NCI-H128 (cell line): ENCODE measurements at regions not wholly inside any gene's neighbourhood (a gene's known extent, or its start where the extent isn't known, plus 50 kb on each side); places are given as distances from the start of the nearest gene placed in this dataset.
"Not testable (repeated sequence)": the region's sequence is repeated elsewhere in the genome, so short reads cannot be mapped to it uniquely, and the experiment has no call there.

ENCODE experiments used
- DNase-seq: peaks from one replicate; lab custom pipeline; 2025; ENCODE audit not compliant: unreplicated experiment; lab: John Stamatoyannopoulos, UW

DNA sequence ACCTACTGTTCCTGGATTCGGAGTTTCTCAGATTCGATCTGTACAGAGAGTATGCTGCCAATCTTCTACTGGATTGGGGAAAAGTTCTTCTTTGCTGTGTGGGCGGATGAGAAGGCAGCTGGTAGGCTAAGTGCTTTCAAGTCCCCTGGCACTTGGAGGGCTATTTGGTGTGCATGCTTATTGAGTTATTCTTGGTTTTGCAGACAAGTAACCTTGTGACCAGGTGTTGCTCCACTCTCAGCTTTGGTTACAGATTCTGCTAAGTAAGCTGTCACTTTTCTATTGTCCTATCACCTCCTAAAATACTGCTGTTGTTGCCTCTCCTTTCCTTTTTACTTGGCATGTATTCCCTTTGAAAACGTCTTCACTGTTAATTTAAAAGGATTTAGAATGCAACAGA lies 1375.1 kb upstream of the LRRTM3 start:
- DNase-seq, result no peak

DNA sequence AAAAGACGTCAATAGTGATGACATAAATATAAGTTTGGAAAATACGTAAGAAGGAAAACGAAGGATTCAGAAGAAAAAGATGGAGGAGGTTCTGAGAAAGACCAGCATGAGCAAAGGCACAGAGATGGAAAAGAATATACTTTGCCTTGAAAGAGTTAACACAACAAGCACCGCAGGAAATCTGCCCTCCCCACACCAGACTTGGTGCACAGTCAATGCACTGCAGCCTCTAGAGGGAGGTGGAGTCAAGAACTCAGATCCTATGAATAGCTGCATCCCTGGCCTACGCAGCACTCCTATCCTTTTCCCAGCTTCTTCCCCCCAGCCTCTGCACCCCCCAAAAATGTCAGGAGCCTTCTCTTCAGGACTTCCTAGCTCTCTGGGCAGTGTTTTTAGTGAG lies 1370.6 kb upstream of the LRRTM3 start:
- DNase-seq, result no peak

DNA sequence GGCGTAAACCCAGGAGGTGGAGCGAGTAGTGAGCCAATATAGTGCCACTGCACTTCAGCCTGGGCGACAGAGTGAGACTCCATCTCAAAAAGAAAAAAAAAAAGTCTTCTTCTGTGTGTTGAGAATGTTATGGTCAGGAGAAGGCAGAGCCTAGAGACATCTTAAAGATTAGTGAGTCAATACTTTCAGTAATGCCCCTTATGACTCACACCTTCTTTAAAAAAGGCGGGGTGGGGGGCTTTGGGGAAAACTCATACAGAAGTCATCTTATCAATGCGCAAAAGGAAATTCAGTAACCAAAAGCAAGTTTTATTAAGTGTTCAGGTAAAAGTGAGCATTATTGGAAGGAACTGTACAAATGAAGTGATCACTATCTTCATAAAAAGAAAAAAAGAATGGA lies 1369.8 kb upstream of the LRRTM3 start:
- DNase-seq, result no peak

DNA sequence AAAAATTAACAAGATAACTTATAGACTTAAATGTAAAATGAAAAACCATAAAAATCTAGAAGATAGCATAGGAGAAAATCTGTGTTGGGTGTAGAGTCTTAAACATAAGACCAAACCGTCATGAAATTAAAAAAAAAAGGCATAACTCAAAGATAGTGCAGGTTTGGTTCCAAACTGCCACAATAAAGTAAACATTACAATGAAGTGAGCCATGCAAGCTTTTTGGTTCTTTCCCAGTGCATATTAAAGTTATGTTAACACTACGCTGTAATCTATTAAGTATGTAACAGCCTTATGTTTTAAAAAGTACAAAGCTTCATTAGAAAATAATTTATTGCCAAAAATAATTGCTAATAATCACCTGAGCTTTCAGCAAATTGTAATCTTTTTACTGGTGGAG lies 1366.5 kb upstream of the LRRTM3 start:
- DNase-seq, result no peak

DNA sequence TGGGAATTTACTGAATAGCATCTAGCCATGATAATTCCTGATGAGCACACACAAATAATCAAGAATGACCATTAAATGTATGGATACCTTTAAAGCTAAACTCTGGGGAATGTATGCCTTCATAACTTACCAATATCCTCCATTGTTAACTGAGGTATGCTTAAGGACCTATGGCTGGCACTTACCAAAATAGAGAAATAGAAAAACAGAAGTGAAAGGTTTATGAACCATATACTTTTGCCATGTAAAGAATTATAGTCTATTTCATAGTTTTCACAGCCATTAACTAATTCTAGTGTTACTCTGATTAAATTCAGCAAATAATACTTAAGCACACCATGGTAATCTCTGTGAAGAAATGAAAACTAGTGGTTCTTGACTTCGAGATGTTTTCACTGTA lies 1360.6 kb upstream of the LRRTM3 start:
- no peak for DNase-seq

DNA sequence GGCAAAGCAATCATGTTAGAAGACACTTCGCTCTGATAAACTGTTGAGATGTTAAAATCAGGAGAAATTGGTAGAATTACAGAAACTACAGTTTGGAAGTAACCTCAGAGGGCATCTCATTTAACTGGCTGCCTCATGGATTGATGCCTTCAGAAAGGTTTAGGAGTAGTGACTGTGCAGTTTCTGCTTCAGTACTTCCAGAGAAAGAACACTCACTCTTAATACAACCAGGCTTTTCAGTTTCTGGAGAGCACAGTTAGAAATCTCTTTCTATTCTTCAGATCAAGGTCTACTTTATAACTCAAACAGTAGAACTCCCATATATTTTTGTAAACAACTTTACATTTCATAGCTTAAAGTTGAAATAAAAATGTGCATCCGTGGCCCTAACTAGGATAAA lies 1358.9 kb upstream of the LRRTM3 start:
- DNase-seq, result no peak

DNA sequence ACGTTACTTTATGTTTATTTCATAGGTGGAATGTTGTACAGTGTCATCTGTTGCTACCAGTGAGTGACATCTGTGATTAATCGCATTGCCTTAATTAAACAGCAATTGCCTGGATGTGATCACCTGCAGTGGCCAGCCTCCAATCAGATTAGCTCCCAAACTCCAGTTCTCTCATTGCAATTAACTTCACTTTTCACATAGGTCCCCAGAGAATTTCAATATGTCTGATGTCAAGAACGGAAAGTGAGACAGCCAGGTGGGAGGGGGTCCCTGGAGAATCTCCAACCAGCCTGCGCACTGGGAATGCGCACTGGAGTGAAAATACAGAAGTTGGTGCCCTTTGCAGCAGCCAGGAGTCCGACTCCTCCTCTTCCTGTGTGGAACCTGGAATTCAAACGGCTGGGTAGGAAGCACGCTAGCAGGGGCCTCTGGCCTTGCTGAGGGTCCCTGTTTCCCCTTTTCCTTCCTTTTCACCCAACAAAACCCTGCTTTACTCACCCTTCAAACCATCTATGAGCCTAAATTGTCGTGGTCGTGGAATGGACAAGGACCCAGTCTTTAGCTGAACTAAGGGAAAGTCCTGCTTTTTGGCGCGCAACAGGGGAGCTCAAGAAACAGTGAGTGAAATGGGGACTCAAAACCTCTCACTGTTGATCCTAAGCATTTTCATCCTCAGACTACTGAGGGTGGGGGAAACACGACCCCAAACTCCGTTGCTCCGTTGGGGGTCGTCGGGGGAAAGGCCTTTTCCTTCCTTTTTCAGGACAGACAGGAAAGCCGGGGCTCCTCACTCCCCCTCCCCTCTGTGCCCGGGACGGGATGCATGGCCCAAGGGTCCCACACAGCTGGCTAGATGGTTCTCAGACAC lies 1355.5 kb upstream of the LRRTM3 start:
- DNase-seq, result no peak

DNA sequence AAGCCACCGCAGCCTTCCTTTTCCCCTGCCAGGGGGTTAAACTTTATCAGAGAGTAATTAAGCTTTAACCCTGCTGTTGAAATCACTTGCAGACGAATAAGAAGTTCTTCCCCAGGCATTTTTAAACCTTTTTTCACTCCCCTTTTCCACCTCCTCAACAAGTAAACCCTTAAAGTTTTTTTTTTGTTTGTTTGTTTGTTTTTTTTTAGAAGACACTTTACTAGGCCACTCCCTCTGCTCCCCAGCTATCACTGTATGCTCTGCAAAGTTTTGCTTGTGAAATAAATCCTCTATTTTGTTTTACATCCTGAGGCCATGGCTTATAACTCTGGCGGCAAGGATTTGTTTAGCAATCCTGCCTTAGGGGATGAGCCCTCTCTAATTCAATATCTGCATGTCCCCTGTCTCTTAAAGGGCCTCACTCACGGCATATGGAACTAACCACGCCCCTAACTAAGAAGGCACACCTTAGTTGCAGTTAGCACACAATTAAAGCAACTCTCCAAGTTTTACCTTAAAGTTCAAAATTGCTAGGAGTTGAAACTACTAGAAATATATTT lies 1354.7 kb upstream of the LRRTM3 start:
- no peak for DNase-seq

DNA sequence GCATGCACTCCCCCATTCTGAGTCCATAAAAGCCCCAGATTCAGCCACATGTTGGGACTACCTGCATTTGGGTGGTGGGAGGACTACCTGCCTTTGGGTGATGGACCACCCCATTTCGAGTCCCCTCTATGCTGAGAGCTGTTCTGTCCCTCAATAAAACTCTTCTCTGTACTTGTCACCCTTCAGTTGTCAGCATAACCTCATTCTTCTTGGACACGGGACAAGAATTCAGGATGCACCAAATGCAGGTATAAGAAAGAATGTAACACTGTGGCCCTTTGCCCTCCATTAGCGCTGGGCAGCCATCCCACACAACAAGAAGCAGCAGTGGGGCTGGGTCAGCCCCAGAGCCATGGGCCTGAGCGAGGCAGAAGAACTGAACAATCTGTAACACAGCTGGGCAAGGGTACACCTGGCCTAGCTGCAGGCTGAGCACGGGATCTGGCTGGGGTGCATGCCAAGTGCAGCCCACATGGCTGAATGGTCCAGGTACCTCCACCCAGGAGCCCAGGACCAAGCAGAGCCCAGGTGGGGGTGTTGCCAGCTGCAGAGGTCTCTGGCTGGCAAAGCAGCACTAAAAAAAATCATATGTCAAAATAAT lies 1344.3 kb upstream of the LRRTM3 start:
- no peak for DNase-seq

DNA sequence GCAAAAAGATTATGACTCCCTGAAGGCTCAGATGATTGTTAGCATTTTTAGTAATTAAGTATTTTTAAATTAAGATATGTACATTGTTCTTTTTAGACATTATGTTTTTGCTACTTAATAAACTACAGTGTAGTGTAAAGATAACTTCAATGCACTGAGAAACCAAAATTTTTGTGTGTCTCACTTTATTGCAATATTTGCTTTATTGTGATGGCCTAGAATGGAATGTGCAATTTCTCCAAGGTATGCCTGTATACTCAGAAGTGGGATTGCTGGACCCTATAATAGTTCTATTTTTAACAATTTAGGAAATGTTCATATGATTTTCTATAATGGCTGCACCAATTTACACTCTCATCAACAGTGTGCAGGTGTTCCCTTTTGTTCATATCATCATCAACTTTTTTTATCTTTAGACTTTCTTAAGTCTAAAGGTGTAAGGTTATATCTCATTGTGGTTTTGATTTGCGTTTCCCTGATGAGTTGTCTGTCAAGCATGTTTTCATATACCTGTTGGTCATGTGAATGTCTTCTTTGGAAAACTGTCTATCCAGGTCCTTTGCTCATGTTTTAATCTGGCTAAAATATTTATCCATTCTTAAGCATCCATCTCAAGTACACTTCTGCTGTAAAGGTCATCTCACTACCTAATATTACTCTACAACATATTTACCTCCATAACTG lies 1323.5 kb upstream of the LRRTM3 start:
- DNase-seq, result no peak

DNA sequence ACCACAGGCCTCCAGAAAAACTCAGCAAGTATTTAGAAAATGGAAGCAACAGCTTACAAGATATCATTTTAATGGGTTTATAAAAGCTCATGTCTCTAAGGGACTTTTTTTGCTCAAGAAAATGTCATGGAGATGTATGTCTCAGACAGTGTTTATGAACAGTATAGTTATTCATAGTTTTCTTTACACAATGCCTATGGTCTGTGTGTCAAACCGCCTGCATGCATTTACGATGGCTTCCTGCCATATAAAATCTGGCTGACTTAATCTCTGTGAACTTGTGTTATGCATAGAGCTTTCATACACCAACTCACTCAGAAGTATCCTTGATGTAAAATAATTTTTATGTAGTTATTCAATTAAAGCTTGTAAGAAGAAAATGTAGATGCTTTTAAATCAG lies 1314.2 kb upstream of the LRRTM3 start:
- no peak for DNase-seq

DNA sequence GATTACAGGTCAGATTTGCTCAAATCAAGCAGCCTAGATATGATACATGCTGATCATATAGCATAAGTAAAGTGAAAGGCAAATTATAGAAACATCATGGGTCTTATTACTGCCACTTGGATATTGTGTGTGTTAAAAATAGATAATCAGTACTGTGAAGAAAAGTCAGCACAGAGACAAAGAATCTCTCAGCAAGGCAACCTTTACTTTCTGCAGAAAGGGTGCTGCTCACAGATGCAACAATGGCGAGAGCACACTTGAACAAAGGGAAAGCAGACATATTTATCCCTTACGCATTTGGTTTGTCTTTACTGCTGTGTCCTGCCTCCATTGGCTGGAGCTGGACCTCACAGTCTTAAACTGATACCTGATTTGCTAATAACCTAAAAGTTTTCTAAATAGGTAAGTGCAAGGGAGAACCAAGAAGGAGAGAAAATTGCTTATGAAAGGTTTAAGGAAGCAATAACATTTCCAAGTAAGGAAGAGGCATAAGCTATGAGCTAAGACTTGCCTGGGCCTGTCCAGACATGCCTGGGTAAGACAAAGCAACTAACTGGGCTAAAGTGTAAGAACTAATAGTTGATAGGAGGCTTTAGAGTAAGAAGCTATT lies 1310.8 kb upstream of the LRRTM3 start:
- DNase-seq, result no peak

DNA sequence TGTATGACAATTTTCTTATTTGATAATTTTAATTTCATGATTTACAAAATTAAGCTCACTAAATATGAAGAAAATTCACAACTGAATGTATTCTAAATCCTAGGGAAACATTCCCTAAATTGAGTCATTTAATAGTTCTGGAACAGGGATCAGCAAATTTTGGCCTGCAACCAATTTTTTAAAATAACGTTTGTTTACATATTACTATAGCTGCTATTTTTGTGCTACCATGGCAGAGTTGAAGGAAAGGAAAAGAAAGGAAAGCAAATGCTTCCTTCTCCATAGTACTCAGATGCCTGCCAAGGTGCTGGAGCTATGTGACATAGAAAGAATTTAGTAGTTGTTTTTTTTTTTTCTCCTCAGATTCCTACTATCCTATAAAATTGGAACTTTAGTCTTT lies 1307.7 kb upstream of the LRRTM3 start:
- no peak for DNase-seq

DNA sequence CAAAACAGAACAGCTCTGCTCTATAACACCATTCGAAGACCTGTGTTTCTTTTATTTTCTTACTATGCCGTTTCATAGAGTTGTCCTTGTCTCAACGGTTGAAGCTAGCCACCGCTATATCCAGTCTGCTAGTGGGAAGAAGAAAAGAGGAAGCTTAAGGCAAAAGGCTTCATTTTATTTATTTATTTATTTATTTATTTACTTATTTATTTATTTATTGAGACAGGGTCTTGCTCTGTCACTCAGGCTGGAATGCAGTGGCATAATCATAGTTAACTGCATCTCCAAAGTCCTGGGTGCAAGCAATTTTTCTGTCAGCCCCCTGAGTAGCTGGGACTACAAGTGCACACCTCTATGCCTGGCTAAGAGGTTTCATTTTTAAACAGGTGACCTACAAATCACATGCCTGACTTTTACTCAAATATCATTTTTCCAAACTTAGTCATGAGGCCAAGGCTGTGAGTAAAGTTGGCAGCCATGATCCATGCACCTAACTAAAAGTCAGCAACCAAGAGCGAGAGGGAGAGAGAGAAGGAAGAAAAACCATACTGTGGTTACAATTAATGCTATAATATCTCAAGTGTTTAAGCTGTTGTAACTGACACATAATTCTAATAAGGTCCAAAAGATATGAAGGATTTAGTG lies 1305.3 kb upstream of the LRRTM3 start:
- DNase-seq, result no peak

DNA sequence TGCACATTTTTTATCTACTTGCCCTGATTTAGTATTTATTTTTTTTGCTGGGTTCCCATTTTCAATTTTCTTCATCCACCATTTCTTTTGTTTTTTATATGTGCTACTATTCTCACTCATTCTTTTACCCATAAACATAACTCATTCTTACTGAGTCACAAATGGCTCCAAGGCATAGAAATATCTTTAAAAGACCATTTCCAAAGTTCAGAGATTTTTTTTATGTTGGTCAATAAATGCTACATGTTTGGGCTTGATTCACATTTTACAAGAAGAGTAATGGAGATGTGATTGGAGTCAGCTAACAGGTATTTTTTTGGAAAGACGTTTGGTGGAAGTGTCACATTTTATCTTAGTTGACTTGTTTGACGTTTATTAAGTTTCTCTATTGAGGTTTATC lies 1303.2 kb upstream of the LRRTM3 start:
- DNase-seq, result no peak

DNA sequence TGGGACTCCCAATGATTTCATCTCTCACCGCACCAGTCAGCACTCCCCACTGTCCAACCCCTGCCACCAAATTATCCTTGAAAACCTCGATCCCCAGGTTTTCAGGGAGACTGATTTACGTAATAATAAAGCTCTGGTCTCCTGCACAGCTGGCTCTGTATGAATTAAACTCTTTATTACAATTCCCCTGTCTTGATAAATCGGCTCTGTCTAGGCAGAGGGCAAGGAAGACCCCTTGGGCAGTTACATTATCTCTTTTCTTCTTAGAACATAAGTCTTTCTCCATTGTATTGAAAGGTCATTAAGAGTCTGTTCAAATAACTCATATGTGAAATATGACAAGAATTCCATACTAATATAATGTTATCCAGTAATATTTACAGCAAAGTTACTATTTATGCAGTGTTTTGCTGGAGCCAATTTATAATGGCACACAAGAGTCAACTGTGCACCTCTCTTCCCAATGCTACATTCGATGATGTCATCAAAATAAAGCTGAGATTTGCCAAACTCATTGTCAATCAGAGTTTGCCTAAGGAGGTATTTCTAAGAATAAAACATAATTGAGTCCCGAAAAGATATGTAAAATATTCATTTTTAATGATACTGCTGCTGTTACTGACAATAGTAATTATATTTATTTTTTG lies 1297.2 kb upstream of the LRRTM3 start:
- no peak for DNase-seq

DNA sequence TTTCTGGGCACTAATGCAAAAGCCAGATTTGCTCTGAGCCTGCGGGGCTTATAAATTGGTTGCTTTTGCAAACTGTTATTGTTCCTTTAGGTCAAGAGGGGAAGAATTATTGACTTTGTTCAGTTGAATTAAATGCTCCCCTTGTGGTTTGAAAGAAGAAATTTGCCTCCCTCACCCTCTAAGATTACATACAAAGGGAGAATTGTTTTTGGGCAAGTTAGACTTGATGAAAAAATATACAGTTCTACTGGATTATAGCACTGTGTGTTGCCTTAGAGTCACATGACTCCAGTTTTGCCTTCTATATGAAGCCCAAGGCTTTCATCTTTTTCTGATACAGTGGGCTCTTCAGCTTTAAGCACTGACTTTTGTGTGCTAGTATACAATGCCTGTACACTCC lies 1265.8 kb upstream of the LRRTM3 start:
- no peak for DNase-seq

DNA sequence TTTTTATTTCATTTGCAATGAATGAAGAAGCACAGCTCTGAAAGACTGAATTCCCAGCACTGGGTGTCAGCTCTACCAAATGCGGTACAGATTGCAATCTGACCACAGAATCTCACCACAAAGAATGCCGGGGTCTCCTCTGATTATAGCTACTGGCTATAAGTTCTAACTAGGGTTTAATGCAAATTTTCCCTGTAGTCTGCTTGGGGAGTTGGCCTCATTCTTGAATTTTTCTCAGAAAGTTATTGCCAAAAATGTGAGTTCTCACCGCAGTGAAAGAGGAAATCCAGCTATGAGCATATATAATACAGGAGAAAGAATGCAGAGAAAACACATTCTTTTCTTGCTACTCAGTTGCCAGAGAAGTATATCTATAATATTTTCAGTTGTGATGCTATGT lies 1255.7 kb upstream of the LRRTM3 start:
- DNase-seq, result no peak

DNA sequence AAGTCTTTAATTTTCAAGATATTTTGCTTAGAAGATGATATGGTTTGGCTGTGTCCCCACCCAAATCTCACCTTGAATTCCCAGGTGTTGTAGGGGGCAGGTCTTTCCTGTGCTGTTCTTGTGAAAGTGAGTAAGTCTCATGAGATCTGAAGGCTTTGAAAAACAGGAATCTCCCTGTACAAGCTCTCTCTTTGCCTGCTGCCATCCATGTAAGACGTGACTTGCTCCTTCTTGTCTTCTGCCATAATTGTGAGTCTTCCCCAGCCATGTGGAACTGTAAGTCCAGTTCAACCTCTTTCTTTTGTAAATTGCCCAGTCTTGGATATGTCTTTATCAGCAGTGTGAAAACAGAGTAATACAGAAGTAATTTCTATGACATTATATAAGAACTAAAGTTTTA lies 1255.2 kb upstream of the LRRTM3 start:
- DNase-seq, result not testable (repeated sequence)

DNA sequence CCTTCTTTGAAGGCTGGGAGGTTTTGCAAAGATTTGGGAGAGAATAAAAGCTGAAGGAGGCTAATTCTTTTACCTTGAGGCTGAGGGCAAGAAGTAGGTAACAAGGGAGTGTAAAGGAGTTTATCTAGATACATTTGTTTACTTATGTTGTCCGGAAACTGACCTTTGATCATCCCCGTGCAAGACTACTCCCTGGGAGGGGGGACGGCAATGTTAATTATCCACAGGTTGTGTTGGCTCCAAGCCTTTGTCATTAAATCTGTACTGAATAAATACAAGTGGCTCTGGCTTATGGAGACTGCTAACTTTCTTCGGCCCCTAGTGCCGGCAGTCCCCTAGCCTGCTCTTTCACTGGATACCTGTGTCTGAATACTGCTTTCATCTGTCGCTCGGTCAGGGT lies 1250.6 kb upstream of the LRRTM3 start:
- DNase-seq, result no peak

DNA sequence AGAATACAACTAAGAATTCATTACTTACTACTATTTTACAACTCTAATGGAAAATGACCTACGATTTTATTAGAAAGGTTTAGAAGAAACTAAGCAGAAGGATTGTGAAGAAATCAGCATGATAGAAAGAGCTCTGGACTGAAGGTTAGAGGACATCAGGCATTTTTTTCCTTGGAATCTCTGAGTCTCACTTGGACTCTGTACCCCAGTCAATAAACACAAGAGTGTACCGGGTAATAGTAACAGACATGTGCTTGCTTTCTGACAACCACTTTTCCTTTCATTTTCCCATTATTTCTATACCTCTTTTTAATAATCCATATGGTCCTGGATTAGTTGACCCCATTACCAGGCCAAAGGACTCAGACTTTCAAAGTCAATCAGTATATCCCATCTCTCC lies 1240.9 kb upstream of the LRRTM3 start:
- DNase-seq, result no peak
